ENCODE measurements at regions not wholly inside any gene's neighbourhood (a gene's known extent, or its start where the extent isn't known, plus 50 kb on each side); places are given as distances from the start of the nearest gene placed in this dataset.

- Mint-ChIP-seq H3K9me3 (peaks cover 5% of the 10 kb centered on the region), H3K27me3 (ENCODE audit: low read depth) (no peaks in the 10 kb centered on the region), H3K4me3 (no peak overlapping the region), H3K27ac (ENCODE audit: unreplicated experiment) (no peak overlapping the region), H3K4me1 (no peaks in the 10 kb centered on the region), H3K36me3 (ENCODE audit: low read depth) (no peaks in the 10 kb centered on the region)
- no peak for DNase-seq (ENCODE audit: low read depth, low spot score)
- no peak for TF ChIP-seq CTCF (conservative IDR thresholded peaks at IDR 0.05)
Measured at GRCh38 chr5:4306057-4306456, 710.4 kb downstream of the IRX1 start.

GRCh38 chr5:4309026-4309425 lies 713.4 kb downstream of the IRX1 start:
- Mint-ChIP-seq H3K4me3 (no peak overlapping the region), H3K27ac (ENCODE audit: unreplicated experiment) (peak overlapping the region; percentile 47), H3K36me3 (ENCODE audit: low read depth) (no peaks in the 10 kb centered on the region), H3K9me3 (peaks cover 5% of the 10 kb centered on the region), H3K27me3 (ENCODE audit: low read depth) (no peaks in the 10 kb centered on the region), H3K4me1 (no peaks in the 10 kb centered on the region)
- DNase-seq (ENCODE audit: low read depth, low spot score) = no peak
- TF ChIP-seq CTCF (conservative IDR thresholded peaks at IDR 0.05) = no peak

GRCh38 chr5:4313138-4313537 lies 717.5 kb downstream of the IRX1 start:
- Mint-ChIP-seq H3K27ac (ENCODE audit: unreplicated experiment) (no peak overlapping the region), H3K4me1 (no peaks in the 10 kb centered on the region), H3K27me3 (ENCODE audit: low read depth) (no peaks in the 10 kb centered on the region), H3K4me3 (no peak overlapping the region), H3K36me3 (ENCODE audit: low read depth) (no peaks in the 10 kb centered on the region), H3K9me3 (no peaks in the 10 kb centered on the region)
- no peak for DNase-seq (ENCODE audit: low read depth, low spot score)
- TF ChIP-seq CTCF (conservative IDR thresholded peaks at IDR 0.05) = no peak

GRCh38 chr5:4319478-4320128 lies 724.0 kb downstream of the IRX1 start:
- no peak overlapping the region for H3K4me3 Mint-ChIP-seq
- H3K27ac Mint-ChIP-seq (ENCODE audit: unreplicated experiment) = no peak overlapping the region
- peaks cover 4% of the 10 kb centered on the region for H3K36me3 Mint-ChIP-seq (ENCODE audit: low read depth)
- TF ChIP-seq CTCF (conservative IDR thresholded peaks at IDR 0.05) = no peak
- DNase-seq (ENCODE audit: low read depth, low spot score) = no peak
- H3K4me1 Mint-ChIP-seq = no peaks in the 10 kb centered on the region
- no peaks in the 10 kb centered on the region for H3K27me3 Mint-ChIP-seq (ENCODE audit: low read depth)
- H3K9me3 Mint-ChIP-seq = peaks cover 19% of the 10 kb centered on the region

GRCh38 chr5:4330327-4330726 lies 734.7 kb downstream of the IRX1 start:
- no peak for TF ChIP-seq CTCF (conservative IDR thresholded peaks at IDR 0.05)
- no peaks in the 10 kb centered on the region for H3K4me1 Mint-ChIP-seq
- H3K27ac Mint-ChIP-seq (ENCODE audit: unreplicated experiment) = no peak overlapping the region
- DNase-seq (ENCODE audit: low read depth, low spot score) = no peak
- no peaks in the 10 kb centered on the region for H3K27me3 Mint-ChIP-seq (ENCODE audit: low read depth)
- no peaks in the 10 kb centered on the region for H3K36me3 Mint-ChIP-seq (ENCODE audit: low read depth)
- H3K9me3 Mint-ChIP-seq = peaks cover 6% of the 10 kb centered on the region
- no peak overlapping the region for H3K4me3 Mint-ChIP-seq

Data from neural crest cell (in vitro differentiated cells).